ENCODE measurements at regions not wholly inside any gene's neighbourhood (a gene's known extent, or its start where the extent isn't known, plus 50 kb on each side); places are given as distances from the start of the nearest gene placed in this dataset.

GRCh38 chr20:52372169-52372568, 180.6 kb upstream of the ZFP64 start:
- DNase-seq, result no peak

- no peak for DNase-seq
These were observed 174.1 kb upstream of the ZFP64 start for GRCh38 chr20:52365688-52366087.

GRCh38 chr20:52364405-52364804, 172.8 kb upstream of the ZFP64 start:
- DNase-seq, result no peak

- no peak for DNase-seq
These were observed 170.1 kb upstream of the ZFP64 start for GRCh38 chr20:52361650-52362049.

GRCh38 chr20:52349806-52350205, 158.2 kb upstream of the ZFP64 start:
- DNase-seq, result no peak

GRCh38 chr20:52348434-52348833, 156.9 kb upstream of the ZFP64 start:
- DNase-seq, result no peak

GRCh38 chr20:52346797-52347196, 155.2 kb upstream of the ZFP64 start:
- DNase-seq, result no peak

- no peak for DNase-seq
These were observed 151.3 kb upstream of the ZFP64 start for GRCh38 chr20:52342913-52343312.

- no peak for DNase-seq
These were observed 148.6 kb upstream of the ZFP64 start for GRCh38 chr20:52340036-52340634.

- no peak for DNase-seq
These were observed 141.2 kb upstream of the ZFP64 start for GRCh38 chr20:52332649-52333250.

- no peak for DNase-seq
These were observed 140.7 kb upstream of the ZFP64 start for GRCh38 chr20:52332230-52332629.

GRCh38 chr20:52331655-52332054, 140.1 kb upstream of the ZFP64 start:
- DNase-seq, result no peak

GRCh38 chr20:52321396-52321795, 129.8 kb upstream of the ZFP64 start:
- DNase-seq, result no peak

GRCh38 chr20:52318651-52319050, 127.1 kb upstream of the ZFP64 start:
- DNase-seq, result no peak

- DNase-seq, result no peak
These were observed 121.9 kb upstream of the ZFP64 start for GRCh38 chr20:52313341-52313963.

- no peak for DNase-seq
These were observed 120.7 kb upstream of the ZFP64 start for GRCh38 chr20:52312132-52312729.

GRCh38 chr20:52311209-52311794, 119.7 kb upstream of the ZFP64 start:
- no peak for DNase-seq

GRCh38 chr20:52309181-52309580, 117.6 kb upstream of the ZFP64 start:
- no peak for DNase-seq

GRCh38 chr20:52306477-52306876, 114.9 kb upstream of the ZFP64 start:
- DNase-seq, result no peak

GRCh38 chr20:52305858-52306257, 114.3 kb upstream of the ZFP64 start:
- DNase-seq, result no peak

GRCh38 chr20:52305024-52305645, 113.6 kb upstream of the ZFP64 start:
- no peak for DNase-seq

- no peak for DNase-seq
These were observed 111.8 kb upstream of the ZFP64 start for GRCh38 chr20:52303281-52303950.

- no peak for DNase-seq
These were observed 111.2 kb upstream of the ZFP64 start for GRCh38 chr20:52302736-52303135.

Data from NK-92 treated with Interleukin-12 subunit alpha and Interleukin-12 subunit beta, amount 100 ng/mL, for 24 hours (cell line).